ENCODE measurements at regions not wholly inside any gene's neighbourhood (a gene's known extent, or its start where the extent isn't known, plus 50 kb on each side); places are given as distances from the start of the nearest gene placed in this dataset.
A peak's percentile ranks its signal among the peaks of the same experiment; 100 is the strongest.

DNA sequence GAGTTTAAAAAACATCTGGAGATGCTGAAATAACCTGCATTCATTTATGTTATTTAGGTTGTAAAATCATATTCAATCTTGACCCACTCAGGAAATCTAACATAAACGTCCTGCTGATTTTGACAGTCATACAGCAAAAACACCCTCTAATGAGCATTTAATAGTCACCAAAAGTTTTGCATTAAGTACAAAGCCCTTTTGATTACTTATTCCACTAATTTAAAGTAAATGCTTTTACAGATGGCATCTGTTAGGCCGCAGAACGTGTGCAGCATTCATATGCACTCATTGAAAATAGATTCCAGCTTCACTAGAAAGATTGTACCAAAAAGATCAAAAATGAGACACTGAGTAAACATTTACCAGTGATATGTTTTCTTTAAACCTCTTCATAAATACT lies 1295.1 kb downstream of the EFNB2 start:
- no peaks in the 10 kb centered on the region for H3K36me3 ChIP-seq
- H3K9me3 ChIP-seq, result no peaks in the 10 kb centered on the region
- no peaks in the 10 kb centered on the region for H3K27me3 ChIP-seq
- H3K4me3 ChIP-seq, result no peak overlapping the region
- WGBS, 2 donors, result 83 to 84% methylated on average over 3 of the region's 3 CpGs
- H3K27ac ChIP-seq, result no peak overlapping the region
- TF ChIP-seq EP300 (IDR thresholded peaks at IDR 0.05) (no peak), POLR2A (IDR thresholded peaks at IDR 0.05) (no peak), POLR2AphosphoS5 (IDR thresholded peaks at IDR 0.05) (no peak)
- TF ChIP-seq, protein P1, sequence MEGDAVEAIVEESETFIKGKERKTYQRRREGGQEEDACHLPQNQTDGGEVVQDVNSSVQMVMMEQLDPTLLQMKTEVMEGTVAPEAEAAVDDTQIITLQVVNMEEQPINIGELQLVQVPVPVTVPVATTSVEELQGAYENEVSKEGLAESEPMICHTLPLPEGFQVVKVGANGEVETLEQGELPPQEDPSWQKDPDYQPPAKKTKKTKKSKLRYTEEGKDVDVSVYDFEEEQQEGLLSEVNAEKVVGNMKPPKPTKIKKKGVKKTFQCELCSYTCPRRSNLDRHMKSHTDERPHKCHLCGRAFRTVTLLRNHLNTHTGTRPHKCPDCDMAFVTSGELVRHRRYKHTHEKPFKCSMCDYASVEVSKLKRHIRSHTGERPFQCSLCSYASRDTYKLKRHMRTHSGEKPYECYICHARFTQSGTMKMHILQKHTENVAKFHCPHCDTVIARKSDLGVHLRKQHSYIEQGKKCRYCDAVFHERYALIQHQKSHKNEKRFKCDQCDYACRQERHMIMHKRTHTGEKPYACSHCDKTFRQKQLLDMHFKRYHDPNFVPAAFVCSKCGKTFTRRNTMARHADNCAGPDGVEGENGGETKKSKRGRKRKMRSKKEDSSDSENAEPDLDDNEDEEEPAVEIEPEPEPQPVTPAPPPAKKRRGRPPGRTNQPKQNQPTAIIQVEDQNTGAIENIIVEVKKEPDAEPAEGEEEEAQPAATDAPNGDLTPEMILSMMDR (IDR thresholded peaks at IDR 0.05), result no peak
- intact Hi-C loops (cut with DNase I), result no loop called here
- no peaks in the 10 kb centered on the region for H3K4me1 ChIP-seq
- DNase-seq, result no peak

DNA sequence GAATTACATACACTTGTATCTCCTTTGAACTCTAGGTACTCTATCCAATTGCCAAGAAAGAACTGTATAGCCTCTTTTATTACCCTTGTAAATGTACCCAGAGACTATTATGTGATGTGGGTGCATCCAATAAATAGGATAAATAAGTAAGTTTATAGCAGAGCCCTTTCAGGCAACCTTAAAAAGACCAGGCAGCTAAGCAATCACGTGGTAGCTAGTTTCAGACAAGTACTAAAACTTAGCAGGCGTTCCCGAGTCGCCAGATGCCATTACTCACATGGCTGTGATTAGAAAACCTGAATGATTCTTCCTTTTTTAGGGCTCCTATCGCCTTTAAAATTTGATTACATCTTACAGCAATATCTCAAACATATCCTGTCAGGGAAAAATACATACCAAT lies 1303.0 kb downstream of the EFNB2 start:
- H3K9me3 ChIP-seq, result no peaks in the 10 kb centered on the region
- no peaks in the 10 kb centered on the region for H3K27me3 ChIP-seq
- intact Hi-C loops (cut with DNase I), result no loop called here
- no peak for TF ChIP-seq POLR2AphosphoS5 (IDR thresholded peaks at IDR 0.05)
- TF ChIP-seq, protein P1 (IDR thresholded peaks at IDR 0.05), result no peak
- TF ChIP-seq EP300 (IDR thresholded peaks at IDR 0.05), result no peak
- no peak for TF ChIP-seq POLR2A (IDR thresholded peaks at IDR 0.05)
- H3K4me3 ChIP-seq, result no peak overlapping the region
- H3K27ac ChIP-seq, result peak overlapping the region in 1 of 4 donors; percentile 8
- peaks cover 0 to 7% (median 2%) of the 10 kb centered on the region in 4 donors for H3K4me1 ChIP-seq
- WGBS, 2 donors, result 6 to 43% methylated on average over 5 of the region's 5 CpGs
- DNase-seq, result no peak
- no peaks in the 10 kb centered on the region for H3K36me3 ChIP-seq

DNA sequence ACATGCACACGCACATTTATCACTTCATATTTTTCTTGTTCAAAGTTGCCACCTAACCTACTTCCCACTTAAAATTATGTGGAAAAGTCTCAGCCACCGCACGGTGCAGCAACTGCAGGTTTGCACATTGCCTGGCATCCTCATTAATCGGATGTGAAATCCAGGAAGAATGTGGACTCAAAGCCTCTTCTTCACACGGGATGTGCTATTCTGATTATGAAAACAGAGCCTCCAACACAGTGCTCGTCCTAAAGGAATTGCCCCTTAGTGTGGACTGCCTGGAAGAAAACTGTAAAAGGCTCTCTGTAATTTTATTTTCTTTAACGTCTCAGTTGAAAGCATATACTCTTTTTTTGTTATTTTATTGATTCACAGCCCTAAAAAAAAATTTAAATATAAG lies 1303.5 kb downstream of the EFNB2 start:
- Histone ChIP-seq H3K27me3 (no peaks in the 10 kb centered on the region), H3K4me3 (no peak overlapping the region), H3K4me1 (peaks cover 0 to 7% (median 2%) of the 10 kb centered on the region in 4 donors), H3K27ac (peak overlapping the region in 1 of 4 donors; percentile 8), H3K36me3 (no peaks in the 10 kb centered on the region), H3K9me3 (no peaks in the 10 kb centered on the region)
- WGBS, 2 donors, result 40 to 70% methylated on average over 7 of the region's 7 CpGs
- TF ChIP-seq POLR2A (IDR thresholded peaks at IDR 0.05), result no peak
- TF ChIP-seq POLR2AphosphoS5 (IDR thresholded peaks at IDR 0.05), result no peak
- TF ChIP-seq EP300 (IDR thresholded peaks at IDR 0.05), result no peak
- TF ChIP-seq, protein P1 (IDR thresholded peaks at IDR 0.05), result no peak
- intact Hi-C loops (cut with DNase I), result no loop called here
- DNase-seq, result no peak

DNA sequence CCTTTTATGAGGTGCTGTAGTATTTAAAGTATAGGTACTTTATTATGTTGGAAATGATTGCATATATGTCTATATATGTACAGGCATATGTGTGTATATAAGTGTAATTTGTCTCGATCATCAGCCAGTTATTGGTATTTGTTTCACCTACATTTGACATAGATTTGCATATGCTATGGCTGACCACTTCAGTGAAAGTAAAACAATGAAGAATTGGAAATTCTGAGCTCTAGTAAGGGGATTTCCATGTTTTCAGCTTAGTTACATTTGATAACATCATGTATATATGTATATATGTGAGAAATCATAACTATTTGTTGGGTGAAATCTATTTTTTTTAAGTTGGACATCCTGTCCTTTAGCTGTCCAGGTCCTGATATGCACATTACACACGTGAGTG lies 1303.9 kb downstream of the EFNB2 start:
- WGBS, 2 donors, result 84 to 89% methylated on average over 2 of the region's 2 CpGs
- Histone ChIP-seq H3K36me3 (no peaks in the 10 kb centered on the region), H3K4me1 (peaks cover 0 to 7% (median 2%) of the 10 kb centered on the region in 4 donors), H3K4me3 (no peak overlapping the region), H3K27me3 (no peaks in the 10 kb centered on the region), H3K9me3 (no peaks in the 10 kb centered on the region), H3K27ac (no peak overlapping the region)
- intact Hi-C loops (cut with DNase I), result no loop called here
- no peak for DNase-seq
- TF ChIP-seq EP300 (IDR thresholded peaks at IDR 0.05) (no peak), POLR2AphosphoS5 (IDR thresholded peaks at IDR 0.05) (no peak), POLR2A (IDR thresholded peaks at IDR 0.05) (no peak)
- TF ChIP-seq, protein P1 (IDR thresholded peaks at IDR 0.05), result no peak

DNA sequence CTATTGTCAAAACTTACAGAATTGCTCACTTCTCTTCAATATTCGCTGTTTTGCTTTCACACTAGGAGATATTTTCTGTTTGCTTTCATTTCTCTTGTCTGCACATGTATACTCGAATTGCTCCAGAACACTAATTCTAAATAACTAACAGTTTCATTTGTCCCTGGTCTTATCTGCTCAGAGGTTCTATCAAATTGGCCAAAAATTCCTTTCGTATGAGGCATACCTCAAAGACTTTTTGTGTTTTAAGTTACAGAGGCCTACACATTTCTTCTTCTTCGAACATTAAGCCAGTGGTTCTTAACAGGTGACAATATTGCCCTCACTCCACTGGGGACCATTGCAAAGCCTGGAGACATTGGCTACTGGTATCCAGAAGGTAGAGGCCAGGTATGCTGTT lies 1314.6 kb downstream of the EFNB2 start:
- WGBS, 2 donors, result 77 to 89% methylated on average over 4 of the region's 4 CpGs

More for the DNA sequence above, 1314.6 kb downstream of the EFNB2 start:
- no peak overlapping the region for H3K27ac ChIP-seq
- no peaks in the 10 kb centered on the region for H3K36me3 ChIP-seq
- H3K4me1 ChIP-seq, result no peaks in the 10 kb centered on the region
- H3K27me3 ChIP-seq, result no peaks in the 10 kb centered on the region
- no peaks in the 10 kb centered on the region for H3K9me3 ChIP-seq
- TF ChIP-seq EP300 (IDR thresholded peaks at IDR 0.05) (no peak), POLR2AphosphoS5 (IDR thresholded peaks at IDR 0.05) (no peak), POLR2A (IDR thresholded peaks at IDR 0.05) (no peak)
- TF ChIP-seq, protein P1 (IDR thresholded peaks at IDR 0.05), result no peak
- no peak overlapping the region for H3K4me3 ChIP-seq
- no peak for DNase-seq
- intact Hi-C loops (cut with DNase I), result no loop called here
